CD4-positive, alpha-beta memory T cell (primary cell): ENCODE measurements at regions not wholly inside any gene's neighbourhood (a gene's known extent, or its start where the extent isn't known, plus 50 kb on each side); places are given as distances from the start of the nearest gene placed in this dataset.
"Not testable (repeated sequence)": the region's sequence is repeated elsewhere in the genome, so short reads cannot be mapped to it uniquely, and the experiment has no call there.

Experiments used
- CTCF ChIA-PET: fragments of 350-600 bp; sonication (Branson Sonifier 250); formaldehyde crosslinking; loops from one replicate; lab custom pipeline; 2021; ENCODE audit warnings: inconsistent platforms; ENCODE audit not compliant: partially characterized antibody; lab: Charles Lee
- POLR2A ChIA-PET: fragments of 350-600 bp; sonication (Branson Sonifier 250); formaldehyde crosslinking; loops from one replicate; lab custom pipeline; 2021; ENCODE audit not compliant: partially characterized antibody; lab: Charles Lee
- DNase-seq, 5 donors: peaks; one replicate each; pipeline versions ENCODE4 v3.0.0 to v3.0.0-alpha.2; 2020 to 2022; ENCODE audit warnings: mixed read lengths in 1 of 5
- H3K27ac ChIP-seq: one replicate; pipeline ENCODE4 v1.7.0; 2013; ENCODE audit warnings: low read depth, low read length
- H3K27me3 ChIP-seq: 2 replicates; pipeline ENCODE4 v1.7.0; 2013; ENCODE audit warnings: mild to moderate bottlenecking, low read length, moderate library complexity; ENCODE audit not compliant: insufficient read depth
- H3K36me3 ChIP-seq: 2 replicates; pipeline ENCODE4 v1.7.0; 2013; ENCODE audit warnings: mild to moderate bottlenecking, low read length, moderate library complexity; ENCODE audit not compliant: insufficient read depth
- H3K4me1 ChIP-seq: 2 replicates; pipeline ENCODE4 v1.7.0; 2013; ENCODE audit warnings: mild to moderate bottlenecking, low read length, moderate library complexity; ENCODE audit not compliant: insufficient read depth
- H3K4me3 ChIP-seq, 2 donors: one replicate each; pipeline ENCODE4 v1.7.0; 2013; ENCODE audit warnings: low read length in 2 of 2, mild to moderate bottlenecking in 1 of 2
- H3K9me3 ChIP-seq, 2 donors: one replicate each; pipeline ENCODE4 v1.7.0; 2013; ENCODE audit warnings: low read length in 2 of 2, control low read depth in 1 of 2; ENCODE audit not compliant: control insufficient read depth in 1 of 2
- H3K27ac Mint-ChIP-seq, 7 donors: one replicate each; pipeline ENCODE4 v1.8.0; 2020 to 2021; ENCODE audit warnings: mixed read lengths in 7 of 7, mild to moderate bottlenecking in 6 of 7, inconsistent platforms in 3 of 7, moderate library complexity in 3 of 7
- H3K27me3 Mint-ChIP-seq, 2 donors: one replicate each; pipeline ENCODE4 v1.8.0; 2020 to 2021; ENCODE audit warnings: mixed read lengths in 2 of 2
- H3K36me3 Mint-ChIP-seq, 2 donors: one replicate each; pipeline ENCODE4 v1.8.0; 2020 to 2021; ENCODE audit warnings: mixed read lengths in 2 of 2, inconsistent platforms in 1 of 2, mild to moderate bottlenecking in 1 of 2
- H3K4me1 Mint-ChIP-seq, 4 donors: one replicate each; pipeline ENCODE4 v1.8.0; 2020 to 2021; ENCODE audit warnings: mixed read lengths in 4 of 4, mild to moderate bottlenecking in 1 of 4
- H3K4me3 Mint-ChIP-seq, 8 donors: one replicate each; pipeline ENCODE4 v1.8.0; 2020 to 2021; ENCODE audit warnings: mixed read lengths in 8 of 8, mild to moderate bottlenecking in 7 of 8, moderate library complexity in 6 of 8, inconsistent platforms in 3 of 8
- H3K9me3 Mint-ChIP-seq, 8 donors: one replicate each; pipeline ENCODE4 v1.8.0; 2020 to 2021; ENCODE audit warnings: mixed read lengths in 8 of 8, mild to moderate bottlenecking in 5 of 8, inconsistent platforms in 3 of 8, moderate library complexity in 1 of 8
- intact Hi-C: fragments of 100-400 bp; cut with micrococcal nuclease; formaldehyde crosslinking; loops from one replicate; pipeline ENCODE4 v1.15.1; 2023

GRCh38 chr2:147141930-147142329, 702.9 kb upstream of the ACVR2A start:
- DNase-seq = no peak
- H3K36me3 ChIP-seq = no peaks in the 10 kb centered on the region
- H3K4me1 ChIP-seq = no peaks in the 10 kb centered on the region
- intact Hi-C loops = no loop called here
- Mint-ChIP-seq H3K27ac (no peak overlapping the region), H3K4me3 (no peak overlapping the region), H3K4me1 (peaks cover 0 to 2% (median under 1%) of the 10 kb centered on the region in 4 donors), H3K36me3 (no peaks in the 10 kb centered on the region), H3K9me3 (peaks cover 0 to 4% (median 0%) of the 10 kb centered on the region in 8 donors), H3K27me3 (no peaks in the 10 kb centered on the region)
- ChIA-PET POLR2A (no interaction called here), CTCF (no interaction called here)
- no peaks in the 10 kb centered on the region for H3K27me3 ChIP-seq
- H3K27ac ChIP-seq = no peak overlapping the region
- no peak overlapping the region for H3K4me3 ChIP-seq
- H3K9me3 ChIP-seq = no peaks in the 10 kb centered on the region

- CTCF ChIA-PET, H3K27ac Mint-ChIP-seq, H3K27me3 ChIP-seq, intact Hi-C loops, H3K4me3 Mint-ChIP-seq, DNase-seq, H3K4me3 ChIP-seq, H3K36me3 Mint-ChIP-seq, H3K9me3 ChIP-seq, H3K4me1 ChIP-seq, POLR2A ChIA-PET, H3K27ac ChIP-seq, H3K9me3 Mint-ChIP-seq, H3K27me3 Mint-ChIP-seq, H3K36me3 ChIP-seq, H3K4me1 Mint-ChIP-seq: not testable (repeated sequence)
These were observed 705.1 kb upstream of the ACVR2A start for GRCh38 chr2:147139732-147140131.

- Histone ChIP-seq H3K36me3 (no peaks in the 10 kb centered on the region), H3K27me3 (no peaks in the 10 kb centered on the region), H3K4me3 (no peak overlapping the region), H3K27ac (no peak overlapping the region), H3K4me1 (no peaks in the 10 kb centered on the region), H3K9me3 (no peaks in the 10 kb centered on the region)
- peaks cover 0 to 1% (median 0%) of the 10 kb centered on the region in 4 donors for H3K4me1 Mint-ChIP-seq
- POLR2A ChIA-PET = no interaction called here
- H3K27ac Mint-ChIP-seq = no peak overlapping the region
- intact Hi-C loops = no loop called here
- CTCF ChIA-PET = no interaction called here
- H3K27me3 Mint-ChIP-seq = no peaks in the 10 kb centered on the region
- H3K9me3 Mint-ChIP-seq = peaks cover 0 to 7% (median 0%) of the 10 kb centered on the region in 8 donors
- no peaks in the 10 kb centered on the region for H3K36me3 Mint-ChIP-seq
- DNase-seq = no peak
- no peak overlapping the region for H3K4me3 Mint-ChIP-seq
These were observed 707.1 kb upstream of the ACVR2A start for GRCh38 chr2:147137711-147138110.

- H3K9me3 Mint-ChIP-seq = peaks cover 0 to 7% (median 0%) of the 10 kb centered on the region in 8 donors
- H3K4me3 ChIP-seq = no peak overlapping the region
- H3K27ac Mint-ChIP-seq = no peak overlapping the region
- CTCF ChIA-PET = interaction anchor here (1.0 kb wide), 1 partner anchor 90 kb away, joined by 3 read pairs; no protein-coding TSS in a partner anchor
- H3K27me3 ChIP-seq = no peaks in the 10 kb centered on the region
- H3K27me3 Mint-ChIP-seq = no peaks in the 10 kb centered on the region
- intact Hi-C loops = no loop called here
- DNase-seq = no peak
- no peak overlapping the region for H3K27ac ChIP-seq
- H3K4me3 Mint-ChIP-seq = no peak overlapping the region
- H3K36me3 Mint-ChIP-seq = no peaks in the 10 kb centered on the region
- POLR2A ChIA-PET = no interaction called here
- H3K36me3 ChIP-seq = no peaks in the 10 kb centered on the region
- no peaks in the 10 kb centered on the region for H3K4me1 ChIP-seq
- H3K4me1 Mint-ChIP-seq = peaks cover 0 to 1% (median 0%) of the 10 kb centered on the region in 4 donors
- H3K9me3 ChIP-seq = no peaks in the 10 kb centered on the region
These were observed 709.5 kb upstream of the ACVR2A start for GRCh38 chr2:147135376-147135775.

- ChIA-PET CTCF (interaction anchor here (0.9 kb wide), 1 partner anchor 69 kb away, joined by 3 read pairs; no protein-coding TSS in a partner anchor), POLR2A (no interaction called here)
- H3K4me3 Mint-ChIP-seq = no peak overlapping the region
- Histone ChIP-seq H3K27me3 (no peaks in the 10 kb centered on the region), H3K4me3 (no peak overlapping the region), H3K27ac (no peak overlapping the region), H3K36me3 (no peaks in the 10 kb centered on the region), H3K9me3 (no peaks in the 10 kb centered on the region), H3K4me1 (no peaks in the 10 kb centered on the region)
- H3K4me1 Mint-ChIP-seq = no peaks in the 10 kb centered on the region
- H3K9me3 Mint-ChIP-seq = peaks cover 0 to 5% (median 0%) of the 10 kb centered on the region in 8 donors
- intact Hi-C loops = no loop called here
- DNase-seq = no peak
- H3K36me3 Mint-ChIP-seq = no peaks in the 10 kb centered on the region
- H3K27me3 Mint-ChIP-seq = no peaks in the 10 kb centered on the region
- no peak overlapping the region for H3K27ac Mint-ChIP-seq
These were observed 711.4 kb upstream of the ACVR2A start for GRCh38 chr2:147133286-147133908.

GRCh38 chr2:147125145-147125544, 719.7 kb upstream of the ACVR2A start:
- intact Hi-C loops = no loop called here
- H3K27me3 ChIP-seq = no peaks in the 10 kb centered on the region
- POLR2A ChIA-PET = no interaction called here
- H3K27ac ChIP-seq = no peak overlapping the region
- no peak overlapping the region for H3K27ac Mint-ChIP-seq
- H3K36me3 Mint-ChIP-seq = peaks cover 6 to 8% of the 10 kb centered on the region in 2 donors
- H3K4me1 Mint-ChIP-seq = no peaks in the 10 kb centered on the region
- no peaks in the 10 kb centered on the region for H3K4me1 ChIP-seq
- H3K9me3 Mint-ChIP-seq = peaks cover 2 to 18% (median 14%) of the 10 kb centered on the region in 8 donors
- H3K9me3 ChIP-seq = no peaks in the 10 kb centered on the region
- H3K36me3 ChIP-seq = no peaks in the 10 kb centered on the region
- peaks cover 4 to 5% of the 10 kb centered on the region in 2 donors for H3K27me3 Mint-ChIP-seq
- H3K4me3 Mint-ChIP-seq = no peak overlapping the region
- DNase-seq = no peak
- CTCF ChIA-PET = no interaction called here
- no peak overlapping the region for H3K4me3 ChIP-seq

GRCh38 chr2:147122944-147123343, 721.9 kb upstream of the ACVR2A start:
- no peak overlapping the region for H3K27ac Mint-ChIP-seq
- Histone ChIP-seq H3K36me3 (no peaks in the 10 kb centered on the region), H3K4me1 (no peaks in the 10 kb centered on the region), H3K9me3 (no peaks in the 10 kb centered on the region), H3K4me3 (no peak overlapping the region), H3K27me3 (no peaks in the 10 kb centered on the region), H3K27ac (no peak overlapping the region)
- ChIA-PET POLR2A (no interaction called here), CTCF (interaction anchor here (1.5 kb wide), 1 partner anchor 19 kb away, joined by 3 read pairs; no protein-coding TSS in a partner anchor)
- peaks cover 6 to 8% of the 10 kb centered on the region in 2 donors for H3K36me3 Mint-ChIP-seq
- H3K27me3 Mint-ChIP-seq = peaks cover 4 to 5% of the 10 kb centered on the region in 2 donors
- peaks cover 2 to 19% (median 15%) of the 10 kb centered on the region in 8 donors for H3K9me3 Mint-ChIP-seq
- H3K4me1 Mint-ChIP-seq = no peaks in the 10 kb centered on the region
- DNase-seq = no peak
- H3K4me3 Mint-ChIP-seq = no peak overlapping the region
- intact Hi-C loops = no loop called here
